GM12892 (cell line): ENCODE measurements at regions not wholly inside any gene's neighbourhood (a gene's known extent, or its start where the extent isn't known, plus 50 kb on each side); places are given as distances from the start of the nearest gene placed in this dataset.

Source experiments
- POLR2A ChIP-seq: IDR thresholded peaks from 2 replicates; pipeline ENCODE4 v1.6.1; 2011; ENCODE audit warnings: low read depth, low read length, control low read depth
- POLR2AphosphoS5 ChIP-seq: IDR thresholded peaks from 2 replicates; pipeline ENCODE4 v1.6.1; 2011; ENCODE audit warnings: low read depth, low read length, control low read depth

DNA sequence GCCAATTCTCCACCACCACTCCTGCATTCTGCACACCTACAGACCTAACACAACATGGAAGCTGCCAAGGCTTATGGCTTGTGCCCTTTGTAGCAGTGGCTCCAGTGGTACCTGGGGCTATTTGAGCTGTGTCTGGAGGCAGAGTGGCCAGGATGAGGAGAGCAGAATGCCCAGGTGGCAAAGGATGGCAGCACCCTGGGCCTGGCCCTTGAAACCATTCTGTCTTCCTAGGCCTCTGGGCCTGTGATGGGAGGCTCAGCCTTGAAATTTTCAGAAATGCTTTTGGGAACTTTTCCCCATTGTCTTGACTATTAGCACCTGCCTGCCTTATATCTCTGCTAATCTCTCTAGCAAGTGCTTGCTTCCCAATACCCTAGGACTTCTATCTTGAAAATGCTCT lies 241.7 kb downstream of the TMEM167A start:
- TF ChIP-seq POLR2A (no peak), POLR2AphosphoS5 (no peak)
